Stomach (tissue), 4 donors: ENCODE measurements at regions not wholly inside any gene's neighbourhood (a gene's known extent, or its start where the extent isn't known, plus 50 kb on each side); places are given as distances from the start of the nearest gene placed in this dataset.

Experiments used
- POLR2A ChIP-seq, 4 donors: fragments of 450-650 bp; IDR thresholded peaks; one replicate each; pipeline ENCODE4 v1.6.1; 2016; ENCODE audit warnings: antibody characterized with exemption in 4 of 4, control low read depth in 2 of 4, mild to moderate bottlenecking in 1 of 4, moderate library complexity in 1 of 4
- TF ChIP-seq, protein P1 (sequence below), 7 experiments: fragments of 450-650 bp in 4 of 7; fragments of 200-600 bp in 3 of 7; sonication (generic) in 3 of 7; IDR thresholded peaks; one replicate each; pipeline ENCODE4 v1.5.1; 2016 to 2019; ENCODE audit warnings: antibody characterized with exemption in 7 of 7, control low read depth in 2 of 7, mild to moderate bottlenecking in 1 of 7

DNA sequence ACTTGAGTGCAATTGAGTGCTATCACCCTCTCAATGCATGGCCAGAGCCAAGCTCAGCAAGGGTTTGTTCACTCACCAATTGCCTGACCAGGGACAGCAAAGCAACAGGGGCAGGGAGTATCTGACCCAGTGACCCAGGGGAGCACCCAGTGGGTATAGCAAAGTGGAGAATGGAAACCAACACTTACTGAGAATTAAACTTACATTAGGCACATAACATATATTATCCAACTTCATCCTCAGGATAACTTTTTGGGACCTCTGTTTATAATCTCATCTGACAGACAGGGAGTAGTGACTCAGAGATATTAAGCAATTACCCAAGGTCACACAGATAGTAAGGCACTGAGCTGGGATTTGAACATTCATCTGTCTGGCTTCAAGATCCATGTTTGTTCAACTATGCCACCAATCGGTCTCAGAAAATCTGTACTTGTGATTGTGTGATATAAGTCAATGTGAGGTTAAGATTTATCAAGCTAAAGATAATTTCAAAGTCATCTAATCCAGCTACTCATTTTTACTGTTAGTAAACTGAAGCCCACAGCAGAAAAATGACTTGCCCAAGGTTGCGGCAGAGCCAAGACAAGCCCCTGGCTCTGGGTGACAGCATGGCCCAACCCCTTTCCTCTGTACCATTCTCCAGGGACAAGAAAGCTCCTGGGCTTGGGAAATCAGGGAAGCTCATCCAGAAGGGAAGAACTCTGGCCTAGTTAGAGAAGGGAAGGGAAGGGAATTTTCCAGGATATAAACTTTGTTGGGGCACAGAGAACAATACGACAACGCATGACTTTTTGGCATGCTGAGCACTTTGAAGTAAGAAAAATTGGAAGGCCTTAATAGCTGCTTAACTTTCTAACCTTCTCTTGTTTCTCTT lies 138.0 kb upstream of the SMAD3 start:
- TF ChIP-seq POLR2A (IDR thresholded peaks at IDR 0.05) = no peak
- TF ChIP-seq, protein P1, sequence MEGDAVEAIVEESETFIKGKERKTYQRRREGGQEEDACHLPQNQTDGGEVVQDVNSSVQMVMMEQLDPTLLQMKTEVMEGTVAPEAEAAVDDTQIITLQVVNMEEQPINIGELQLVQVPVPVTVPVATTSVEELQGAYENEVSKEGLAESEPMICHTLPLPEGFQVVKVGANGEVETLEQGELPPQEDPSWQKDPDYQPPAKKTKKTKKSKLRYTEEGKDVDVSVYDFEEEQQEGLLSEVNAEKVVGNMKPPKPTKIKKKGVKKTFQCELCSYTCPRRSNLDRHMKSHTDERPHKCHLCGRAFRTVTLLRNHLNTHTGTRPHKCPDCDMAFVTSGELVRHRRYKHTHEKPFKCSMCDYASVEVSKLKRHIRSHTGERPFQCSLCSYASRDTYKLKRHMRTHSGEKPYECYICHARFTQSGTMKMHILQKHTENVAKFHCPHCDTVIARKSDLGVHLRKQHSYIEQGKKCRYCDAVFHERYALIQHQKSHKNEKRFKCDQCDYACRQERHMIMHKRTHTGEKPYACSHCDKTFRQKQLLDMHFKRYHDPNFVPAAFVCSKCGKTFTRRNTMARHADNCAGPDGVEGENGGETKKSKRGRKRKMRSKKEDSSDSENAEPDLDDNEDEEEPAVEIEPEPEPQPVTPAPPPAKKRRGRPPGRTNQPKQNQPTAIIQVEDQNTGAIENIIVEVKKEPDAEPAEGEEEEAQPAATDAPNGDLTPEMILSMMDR (IDR thresholded peaks at IDR 0.05) = no peak
